ENCODE measurements at regions not wholly inside any gene's neighbourhood (a gene's known extent, or its start where the extent isn't known, plus 50 kb on each side); places are given as distances from the start of the nearest gene placed in this dataset.

DNA sequence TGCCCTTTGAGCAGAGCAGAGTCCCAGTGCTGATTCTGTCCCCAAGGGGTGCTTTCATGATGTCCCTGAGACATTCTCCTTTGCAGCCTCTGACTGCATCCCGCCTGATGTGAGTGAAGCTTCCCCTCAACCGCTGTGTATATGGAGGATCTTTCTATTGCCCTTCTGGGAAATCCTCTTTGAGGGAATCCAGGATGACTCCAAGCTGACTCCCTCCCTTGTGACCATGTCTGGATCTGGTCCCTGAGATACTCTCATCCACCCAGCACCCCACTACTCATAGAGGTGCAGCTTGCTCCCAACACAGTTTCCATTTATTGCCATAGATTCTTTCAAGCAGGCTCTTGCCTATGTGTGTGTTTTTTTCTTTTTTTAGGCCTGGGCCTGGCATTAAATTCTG, 216.5 kb downstream of the SEC61B start:
- TF ChIP-seq ELF1 (tag; IDR thresholded peaks at IDR 0.05): no peak
- TF ChIP-seq NCOR1 (IDR thresholded peaks at IDR 0.05): no peak
- TF ChIP-seq RAD21 (CRISPR knock-in tag; conservative IDR thresholded peaks at IDR 0.05 in 1 of 2, IDR thresholded peaks at IDR 0.05 in 1 of 2): no peak
- TF ChIP-seq TRIM24 (IDR thresholded peaks at IDR 0.05): no peak
- no peak for TF ChIP-seq CHD4 (IDR thresholded peaks at IDR 0.05; ENCODE audit: insufficient read depth, insufficient replicate concordance, low read depth, low read length, poor library complexity, severe bottlenecking)
- TF ChIP-seq NCOA4 (IDR thresholded peaks at IDR 0.05; ENCODE audit: partially characterized antibody): no peak
- TF ChIP-seq, protein P1, sequence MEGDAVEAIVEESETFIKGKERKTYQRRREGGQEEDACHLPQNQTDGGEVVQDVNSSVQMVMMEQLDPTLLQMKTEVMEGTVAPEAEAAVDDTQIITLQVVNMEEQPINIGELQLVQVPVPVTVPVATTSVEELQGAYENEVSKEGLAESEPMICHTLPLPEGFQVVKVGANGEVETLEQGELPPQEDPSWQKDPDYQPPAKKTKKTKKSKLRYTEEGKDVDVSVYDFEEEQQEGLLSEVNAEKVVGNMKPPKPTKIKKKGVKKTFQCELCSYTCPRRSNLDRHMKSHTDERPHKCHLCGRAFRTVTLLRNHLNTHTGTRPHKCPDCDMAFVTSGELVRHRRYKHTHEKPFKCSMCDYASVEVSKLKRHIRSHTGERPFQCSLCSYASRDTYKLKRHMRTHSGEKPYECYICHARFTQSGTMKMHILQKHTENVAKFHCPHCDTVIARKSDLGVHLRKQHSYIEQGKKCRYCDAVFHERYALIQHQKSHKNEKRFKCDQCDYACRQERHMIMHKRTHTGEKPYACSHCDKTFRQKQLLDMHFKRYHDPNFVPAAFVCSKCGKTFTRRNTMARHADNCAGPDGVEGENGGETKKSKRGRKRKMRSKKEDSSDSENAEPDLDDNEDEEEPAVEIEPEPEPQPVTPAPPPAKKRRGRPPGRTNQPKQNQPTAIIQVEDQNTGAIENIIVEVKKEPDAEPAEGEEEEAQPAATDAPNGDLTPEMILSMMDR (IDR thresholded peaks at IDR 0.05 in 2 of 3, conservative IDR thresholded peaks at IDR 0.05 in 1 of 3; ENCODE audit: insufficient read depth in 2 of 3, low read depth in 1 of 3, low read length in 3 of 3): no peak
